Smooth muscle cell (in vitro differentiated cells): ENCODE measurements at regions not wholly inside any gene's neighbourhood (a gene's known extent, or its start where the extent isn't known, plus 50 kb on each side); places are given as distances from the start of the nearest gene placed in this dataset.

ENCODE experiments used
- DNase-seq: peaks from one replicate; lab custom pipeline; 2025; ENCODE audit not compliant: unreplicated experiment; lab: John Stamatoyannopoulos, UW
- H2AFZ ChIP-seq: fragments of 200-600 bp; sonication (generic); 2 replicates; pipeline ENCODE4 v1.6.0; 2016; ENCODE audit warnings: antibody characterized with exemption, low read depth, mild to moderate bottlenecking
- H3F3A ChIP-seq: fragments of 200-600 bp; sonication (generic); 2 replicates; pipeline ENCODE4 v1.6.0; 2017; ENCODE audit warnings: antibody characterized with exemption, low read depth
- H3K27ac ChIP-seq: fragments of 200-600 bp; sonication (generic); 2 replicates; pipeline ENCODE4 v1.5.1; 2016; ENCODE audit warnings: low read depth, mild to moderate bottlenecking
- H3K27me3 ChIP-seq: fragments of 200-600 bp; sonication (generic); 2 replicates; pipeline ENCODE4 v1.6.1; 2016; ENCODE audit warnings: low read depth, mild to moderate bottlenecking
- H3K36me3 ChIP-seq: fragments of 200-600 bp; sonication (generic); 2 replicates; pipeline ENCODE4 v1.5.1; 2016; ENCODE audit warnings: low read depth
- H3K4me1 ChIP-seq: fragments of 200-600 bp; sonication (generic); 2 replicates; pipeline ENCODE4 v1.5.1; 2016; ENCODE audit warnings: low read depth
- H3K4me2 ChIP-seq: fragments of 200-600 bp; sonication (generic); 2 replicates; pipeline ENCODE4 v1.6.0; 2016; ENCODE audit warnings: mild to moderate bottlenecking
- H3K4me3 ChIP-seq: fragments of 200-600 bp; sonication (generic); 2 replicates; pipeline ENCODE4 v1.5.1; 2016; ENCODE audit warnings: mild to moderate bottlenecking
- H3K79me2 ChIP-seq: fragments of 200-600 bp; sonication (generic); 2 replicates; pipeline ENCODE4 v1.6.0; 2016; ENCODE audit warnings: low read depth, mild to moderate bottlenecking
- H3K9ac ChIP-seq: fragments of 200-600 bp; sonication (generic); 2 replicates; pipeline ENCODE4 v1.6.0; 2016; ENCODE audit warnings: low read depth
- H3K9me3 ChIP-seq: fragments of 200-600 bp; sonication (generic); replicated peaks from 2 replicates; pipeline ENCODE4 v1.5.1; 2016; ENCODE audit warnings: low read depth
- H4K20me1 ChIP-seq: fragments of 200-600 bp; sonication (generic); 2 replicates; pipeline ENCODE4 v1.6.0; 2016; ENCODE audit warnings: low read depth
- CTCF ChIP-seq: fragments of 200-600 bp; sonication (generic); IDR thresholded peaks from 2 replicates; pipeline ENCODE4 v1.5.1; 2017; ENCODE audit warnings: borderline replicate concordance, mild to moderate bottlenecking, antibody characterized with exemption; ENCODE audit not compliant: insufficient read depth, poor library complexity, severe bottlenecking
- WGBS: methylation state at CpG from one replicate; pipeline ENCODE4 v1.1.7; 2016; ENCODE audit warnings: low lambda C conversion rate; 5-methylcytosine and 5-hydroxymethylcytosine counted together

- no peak overlapping the region for H2AFZ ChIP-seq
- no peak overlapping the region for H3K27ac ChIP-seq
- no peak for TF ChIP-seq CTCF
- H3F3A ChIP-seq, result no peaks in the 10 kb centered on the region
- H3K4me2 ChIP-seq, result no peak overlapping the region
- no peaks in the 10 kb centered on the region for H3K27me3 ChIP-seq
- DNase-seq, result no peak
- no peaks in the 10 kb centered on the region for H4K20me1 ChIP-seq
- no peaks in the 10 kb centered on the region for H3K9me3 ChIP-seq
- peaks cover 6% of the 10 kb centered on the region for H3K4me1 ChIP-seq
- H3K4me3 ChIP-seq, result no peak overlapping the region
- H3K36me3 ChIP-seq, result no peaks in the 10 kb centered on the region
- H3K79me2 ChIP-seq, result no peaks in the 10 kb centered on the region
- 92% methylated on average over 7 of the region's 7 CpGs for whole genome bisulfite sequencing
- no peak overlapping the region for H3K9ac ChIP-seq
These were observed 118.8 kb upstream of the GALNT15 start for GRCh38 chr3:16055606-16056211.

- TF ChIP-seq CTCF, result no peak
- WGBS, result 81% methylated on average over 2 of the region's 2 CpGs
- H3K36me3 ChIP-seq, result no peaks in the 10 kb centered on the region
- H3K4me2 ChIP-seq, result no peak overlapping the region
- H3K9ac ChIP-seq, result no peak overlapping the region
- peaks cover 2% of the 10 kb centered on the region for H3F3A ChIP-seq
- H3K27ac ChIP-seq, result no peak overlapping the region
- no peak for DNase-seq
- no peak overlapping the region for H2AFZ ChIP-seq
- H3K4me3 ChIP-seq, result no peak overlapping the region
- H4K20me1 ChIP-seq, result no peaks in the 10 kb centered on the region
- no peaks in the 10 kb centered on the region for H3K27me3 ChIP-seq
- no peaks in the 10 kb centered on the region for H3K79me2 ChIP-seq
- H3K4me1 ChIP-seq, result peaks cover 6% of the 10 kb centered on the region
- no peaks in the 10 kb centered on the region for H3K9me3 ChIP-seq
These were observed 118.3 kb upstream of the GALNT15 start for GRCh38 chr3:16056217-16056616.

- peak overlapping the region; percentile 55 for H3K4me2 ChIP-seq
- H3K4me1 ChIP-seq, result peaks cover 6% of the 10 kb centered on the region
- no peaks in the 10 kb centered on the region for H3K36me3 ChIP-seq
- WGBS, result 78% methylated on average over 1 of the region's 1 CpG
- H3K4me3 ChIP-seq, result no peak overlapping the region
- peaks cover 7% of the 10 kb centered on the region for H3F3A ChIP-seq
- no peaks in the 10 kb centered on the region for H4K20me1 ChIP-seq
- H3K9ac ChIP-seq, result peak overlapping the region; percentile 66
- no peaks in the 10 kb centered on the region for H3K9me3 ChIP-seq
- H3K27ac ChIP-seq, result peak overlapping the region; percentile 92
- H3K27me3 ChIP-seq, result no peaks in the 10 kb centered on the region
- no peak for TF ChIP-seq CTCF
- no peaks in the 10 kb centered on the region for H3K79me2 ChIP-seq
- DNase-seq, result no peak
- H2AFZ ChIP-seq, result no peak overlapping the region
These were observed 116.0 kb upstream of the GALNT15 start for GRCh38 chr3:16058521-16058920.

GRCh38 chr3:16059081-16059537 lies 115.4 kb upstream of the GALNT15 start:
- Histone ChIP-seq H3K36me3 (no peaks in the 10 kb centered on the region), H3K4me2 (peak overlapping the region; percentile 55), H3K79me2 (no peaks in the 10 kb centered on the region), H3K27me3 (no peaks in the 10 kb centered on the region), H3K4me3 (no peak overlapping the region), H3K27ac (peak overlapping the region; percentile 92), H3K4me1 (peaks cover 6% of the 10 kb centered on the region), H3K9ac (peak overlapping the region; percentile 66), H3K9me3 (no peaks in the 10 kb centered on the region), H2AFZ (peak overlapping the region; percentile 8), H4K20me1 (no peaks in the 10 kb centered on the region), H3F3A (peaks cover 7% of the 10 kb centered on the region)
- 89% methylated on average over 5 of the region's 5 CpGs for WGBS
- no peak for DNase-seq
- TF ChIP-seq CTCF, result no peak
